Femur (tissue), 1 donor: ENCODE measurements at regions not wholly inside any gene's neighbourhood (a gene's known extent, or its start where the extent isn't known, plus 50 kb on each side); places are given as distances from the start of the nearest gene placed in this dataset.

Experiments
- DNase-seq: peaks from one replicate; pipeline ENCODE4 v3.0.0-alpha.2; 2017

- DNase-seq, result no peak
These were observed 105.0 kb downstream of the TRIM29 start for GRCh38 chr11:120032766-120033390.

GRCh38 chr11:120031612-120032600 is 106.0 kb downstream of the TRIM29 start:
- no peak for DNase-seq

GRCh38 chr11:120031156-120031555 is 106.8 kb downstream of the TRIM29 start:
- no peak for DNase-seq

GRCh38 chr11:120030411-120030810 is 107.5 kb downstream of the TRIM29 start:
- DNase-seq, result no peak

- no peak for DNase-seq
These were observed 108.6 kb downstream of the TRIM29 start for GRCh38 chr11:120029321-120029720.

GRCh38 chr11:120028897-120029258 is 109.0 kb downstream of the TRIM29 start:
- no peak for DNase-seq

- DNase-seq, result no peak
These were observed 109.6 kb downstream of the TRIM29 start for GRCh38 chr11:120028181-120028896.

GRCh38 chr11:120027546-120028180 is 110.2 kb downstream of the TRIM29 start:
- no peak for DNase-seq

- no peak for DNase-seq
These were observed 112.1 kb downstream of the TRIM29 start for GRCh38 chr11:120025606-120026335.

- no peak for DNase-seq
These were observed 113.3 kb downstream of the TRIM29 start for GRCh38 chr11:120024586-120024985.

GRCh38 chr11:120024046-120024445 is 113.9 kb downstream of the TRIM29 start:
- DNase-seq, result no peak

- no peak for DNase-seq
These were observed 114.4 kb downstream of the TRIM29 start for GRCh38 chr11:120023551-120023950.

GRCh38 chr11:120023120-120023519 is 114.8 kb downstream of the TRIM29 start:
- no peak for DNase-seq

GRCh38 chr11:120022617-120023016 is 115.3 kb downstream of the TRIM29 start:
- no peak for DNase-seq

- DNase-seq, result no peak
These were observed 115.9 kb downstream of the TRIM29 start for GRCh38 chr11:120021978-120022377.

- DNase-seq, result no peak
These were observed 116.4 kb downstream of the TRIM29 start for GRCh38 chr11:120021391-120021953.

GRCh38 chr11:120020981-120021380 is 116.9 kb downstream of the TRIM29 start:
- DNase-seq, result no peak

GRCh38 chr11:120020486-120020885 is 117.4 kb downstream of the TRIM29 start:
- DNase-seq, result no peak

- no peak for DNase-seq
These were observed 118.7 kb downstream of the TRIM29 start for GRCh38 chr11:120019191-120019590.

GRCh38 chr11:120017582-120018150 is 120.2 kb downstream of the TRIM29 start:
- DNase-seq, result no peak
